HS-27A (cell line): ENCODE measurements at regions not wholly inside any gene's neighbourhood (a gene's known extent, or its start where the extent isn't known, plus 50 kb on each side); places are given as distances from the start of the nearest gene placed in this dataset.
A peak's percentile ranks its signal among the peaks of the same experiment; 100 is the strongest.

ENCODE experiments used
- DNase-seq: peaks from one replicate; pipeline ENCODE4 v3.0.0-alpha.2; 2012; ENCODE audit warnings: low read depth, missing footprints

- peak; percentile 92 for DNase-seq
These were observed 566.2 kb downstream of the MIAT start for GRCh38 chr22:27223317-27224177.

DNA sequence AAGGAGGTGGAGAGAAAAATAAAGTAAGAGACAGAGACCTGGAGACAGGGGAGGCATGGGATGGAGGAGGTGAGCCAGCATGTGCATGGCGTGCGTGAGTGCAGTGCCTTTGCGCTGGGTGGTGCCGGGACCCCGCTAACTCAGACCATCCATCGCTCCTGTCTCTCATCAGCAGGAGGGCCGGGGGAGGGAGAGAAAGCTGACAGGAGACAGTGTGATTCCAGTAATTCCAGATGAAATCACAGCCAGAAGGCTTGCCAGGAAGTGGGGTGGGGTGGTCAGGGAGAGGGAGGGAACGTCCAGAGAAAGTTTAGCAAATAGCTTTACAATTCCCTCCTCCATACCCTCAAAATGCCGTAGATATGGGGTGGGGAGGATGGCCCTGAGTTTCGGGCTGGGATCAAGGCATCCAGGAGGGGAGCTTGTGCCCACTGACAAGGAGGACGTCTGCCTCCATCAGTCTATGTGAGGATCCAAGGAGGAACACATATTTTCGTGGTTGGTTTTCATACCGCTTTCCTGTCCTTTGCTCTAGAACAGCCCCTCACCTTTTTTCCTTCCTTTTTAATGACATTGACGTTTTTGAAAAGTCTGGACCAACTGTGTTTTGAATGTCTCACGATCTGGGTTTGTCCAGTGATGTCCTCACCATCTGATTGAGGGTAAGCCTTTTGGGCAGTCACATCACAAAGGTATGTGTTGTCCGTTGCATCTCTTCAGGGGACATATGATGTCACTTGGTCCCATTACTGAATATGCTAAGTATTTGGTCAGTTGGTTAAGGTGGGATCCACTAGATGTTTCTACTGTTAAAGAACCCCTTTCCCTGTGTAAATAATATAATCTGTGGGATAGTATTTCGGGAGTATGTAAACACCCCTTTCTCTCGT lies 567.3 kb downstream of the MIAT start:
- DNase-seq: no peak

DNA sequence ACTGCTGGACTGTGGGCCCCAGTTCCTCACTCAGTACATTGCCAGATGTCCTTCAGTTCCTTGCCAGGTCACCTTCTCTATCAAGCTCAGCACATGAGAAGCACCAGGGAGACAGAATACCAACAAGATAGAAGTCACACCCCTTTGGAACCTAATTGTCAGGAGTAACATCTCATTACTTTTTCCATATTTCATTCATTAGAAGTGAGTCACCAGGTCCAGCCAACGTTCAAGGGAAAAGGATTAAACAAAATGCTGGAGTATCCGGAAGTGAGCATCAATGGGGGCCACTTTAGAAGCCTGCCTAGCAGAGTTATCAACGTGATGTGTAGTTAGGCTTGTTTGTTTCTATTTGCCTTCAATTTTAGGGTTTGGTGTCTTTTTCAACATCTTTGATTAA lies 569.3 kb downstream of the MIAT start:
- no peak for DNase-seq

- DNase-seq: no peak
These were observed 571.4 kb downstream of the MIAT start for GRCh38 chr22:27228771-27229170.

- DNase-seq: no peak
These were observed 571.4 kb downstream of the MN1 start for GRCh38 chr22:27230189-27230588.

- DNase-seq: no peak
These were observed 570.3 kb downstream of the MN1 start for GRCh38 chr22:27231266-27231665.

DNA sequence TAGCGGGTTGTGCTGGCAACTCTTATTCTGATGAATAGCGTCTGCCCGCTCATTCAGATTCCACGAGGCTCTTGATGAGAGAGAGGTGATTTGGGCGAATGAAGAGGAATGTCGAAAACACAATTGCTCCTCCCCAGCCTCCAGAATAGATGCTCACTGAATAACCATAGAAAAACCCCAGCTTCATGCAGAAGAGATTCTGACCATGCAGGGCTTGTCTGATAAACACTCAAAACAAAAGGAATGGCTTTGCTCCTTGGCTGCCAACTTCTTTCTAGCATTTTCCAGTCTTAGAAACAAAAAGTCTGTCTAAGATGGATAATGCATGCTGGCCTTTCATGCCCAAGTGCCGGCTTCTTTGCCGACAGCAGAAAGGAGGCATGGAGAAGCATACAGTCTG lies 569.5 kb downstream of the MN1 start:
- no peak for DNase-seq

DNA sequence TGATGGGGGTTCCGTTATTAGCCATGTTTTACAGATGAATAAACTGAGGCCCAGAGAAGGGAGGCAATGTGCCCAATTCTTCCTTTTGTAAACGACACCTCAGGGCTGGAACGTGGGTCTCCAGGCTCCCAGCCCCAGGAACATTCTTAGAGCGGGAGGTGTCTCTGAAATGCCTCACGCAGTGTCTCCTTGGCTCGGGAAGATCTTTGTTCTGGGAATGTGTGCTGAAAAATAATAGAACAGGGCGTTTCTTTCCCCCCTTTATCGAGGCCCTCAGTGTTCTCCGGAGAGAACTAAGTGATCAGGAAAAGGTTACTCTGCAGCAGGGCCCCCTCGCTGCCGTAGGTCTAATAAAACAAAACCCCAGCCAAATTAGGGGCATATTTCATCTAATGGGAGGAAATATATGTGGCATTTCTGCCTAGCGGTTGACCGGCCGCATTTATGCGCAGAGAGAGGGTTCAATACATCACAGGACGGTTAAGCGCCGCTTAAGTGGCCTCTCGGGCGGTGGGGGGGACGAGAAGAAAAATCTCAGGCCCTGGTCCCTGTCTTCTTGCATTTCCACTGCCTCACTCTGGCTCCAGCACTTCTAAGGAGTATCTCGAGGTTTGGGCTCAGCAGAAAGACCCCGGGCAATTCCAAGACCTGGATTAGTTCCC lies 564.3 kb downstream of the MN1 start:
- DNase-seq: no peak

- peak; percentile 96 for DNase-seq
These were observed 562.5 kb downstream of the MN1 start for GRCh38 chr22:27238935-27239510.

- no peak for DNase-seq
These were observed 562.0 kb downstream of the MN1 start for GRCh38 chr22:27239520-27239919.

DNA sequence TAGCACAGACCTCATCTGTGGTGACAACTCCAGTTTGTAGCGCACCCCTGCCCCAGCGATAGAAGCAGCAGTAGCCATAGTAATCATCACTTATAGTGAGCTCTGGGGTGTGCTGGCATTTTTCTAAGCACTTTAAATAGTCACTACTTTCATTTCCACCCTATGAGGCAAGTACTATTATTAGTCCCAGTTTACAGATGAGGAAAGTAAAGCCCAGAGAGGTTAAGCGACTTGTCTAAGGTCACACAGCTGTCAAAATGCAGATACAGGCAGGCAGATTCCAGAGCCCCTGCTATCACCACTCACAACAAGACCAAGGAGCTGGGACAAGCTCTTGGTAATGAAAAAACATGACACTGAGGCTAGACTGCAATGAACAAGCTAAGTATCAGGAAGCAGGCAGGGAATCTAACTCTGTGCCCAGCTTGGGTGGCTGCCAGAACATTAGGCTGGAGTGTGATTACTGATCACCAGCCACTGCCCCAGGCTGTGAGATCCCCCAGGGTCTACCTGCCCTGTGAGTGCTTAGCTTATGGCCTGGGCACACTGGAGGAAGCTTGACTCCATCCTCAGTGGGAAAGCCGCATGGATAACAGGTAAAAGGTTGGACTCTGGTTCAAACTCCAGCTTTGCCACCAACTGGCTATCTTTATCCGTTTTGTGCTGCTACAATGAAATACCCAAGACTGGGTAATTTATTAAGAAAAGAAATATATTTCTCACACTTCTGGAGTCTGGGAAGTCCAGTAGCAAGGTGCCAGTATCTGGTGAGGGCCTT lies 561.1 kb downstream of the MN1 start:
- DNase-seq: no peak

- no peak for DNase-seq
These were observed 559.9 kb downstream of the MN1 start for GRCh38 chr22:27241430-27242321.

GRCh38 chr22:27242474-27242873 lies 559.1 kb downstream of the MN1 start:
- no peak for DNase-seq

GRCh38 chr22:27242917-27243589 lies 558.5 kb downstream of the MN1 start:
- no peak for DNase-seq

- DNase-seq: no peak
These were observed 557.2 kb downstream of the MN1 start for GRCh38 chr22:27244328-27244727.

- DNase-seq: no peak
These were observed 556.5 kb downstream of the MN1 start for GRCh38 chr22:27245056-27245455.

- no peak for DNase-seq
These were observed 555.0 kb downstream of the MN1 start for GRCh38 chr22:27246558-27246957.

- no peak for DNase-seq
These were observed 553.7 kb downstream of the MN1 start for GRCh38 chr22:27247701-27248434.

GRCh38 chr22:27250418-27250817 lies 551.1 kb downstream of the MN1 start:
- DNase-seq: no peak
